ENCODE measurements at regions not wholly inside any gene's neighbourhood (a gene's known extent, or its start where the extent isn't known, plus 50 kb on each side); places are given as distances from the start of the nearest gene placed in this dataset.

DNA sequence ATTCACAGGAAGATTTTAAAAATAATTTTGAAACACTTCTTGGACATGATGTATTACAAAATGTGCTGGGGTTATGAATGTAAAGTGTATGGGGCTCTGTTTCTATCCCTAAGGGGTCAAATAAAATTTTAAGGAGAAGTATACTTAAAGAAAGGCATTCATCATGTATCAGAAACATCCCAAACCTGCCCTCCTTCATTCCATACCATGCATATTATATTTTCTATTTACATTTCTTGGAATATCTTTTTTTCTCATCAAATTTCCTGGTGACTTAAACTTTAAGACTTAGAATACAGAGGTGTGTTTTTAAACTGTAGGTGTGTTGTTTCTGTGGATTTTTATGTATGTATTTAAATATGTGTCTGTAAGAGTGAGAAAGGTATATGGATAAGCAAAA, 96.1 kb upstream of the ADAMTS19 start:
- Histone ChIP-seq H4K20me1 (ENCODE audit: insufficient read depth, low read length) (no peaks in the 10 kb centered on the region), H3K9me3 (replicated peaks in 1 of 2; ENCODE audit: control insufficient read depth in 1 of 2, insufficient read depth in 1 of 2, low read length in 2 of 2) (no peaks in the 10 kb centered on the region), H3K4me1 (ENCODE audit: control insufficient read depth in 1 of 2, insufficient read depth in 2 of 2, low read length in 2 of 2) (no peaks in the 10 kb centered on the region), H3K79me2 (ENCODE audit: insufficient read depth, low read length) (no peaks in the 10 kb centered on the region), H3K27ac (ENCODE audit: low read depth in 1 of 2, low read length in 2 of 2) (no peak overlapping the region), H3K4me2 (replicated peaks; ENCODE audit: extremely low read depth, low read length, poor library complexity, severe bottlenecking) (no peak overlapping the region), H2AFZ (ENCODE audit: insufficient read depth, low read depth, low read length, poor library complexity, severe bottlenecking) (no peak overlapping the region), H3K4me3 (replicated peaks in 1 of 3; ENCODE audit: low read depth in 2 of 3, low read length in 3 of 3) (no peak overlapping the region), H3K36me3 (replicated peaks in 1 of 2; ENCODE audit: control insufficient read depth in 1 of 2, insufficient read depth in 2 of 2, low read length in 2 of 2) (no peaks in the 10 kb centered on the region), H3K9ac (ENCODE audit: insufficient read depth, low read length, poor library complexity, severe bottlenecking) (no peak overlapping the region), H3K27me3 (ENCODE audit: control insufficient read depth in 2 of 2, insufficient read depth in 2 of 2, low read length in 2 of 2) (no peaks in the 10 kb centered on the region)
- H3K4me3 Mint-ChIP-seq: no peak overlapping the region
- DNase-seq: no peak
- H3K27me3 Mint-ChIP-seq (ENCODE audit: low read depth in 3 of 3): peaks cover 0 to 3% (median 3%) of the 10 kb centered on the region in 3 donors
- H3K4me1 Mint-ChIP-seq: peaks cover 3% of the 10 kb centered on the region
- no peak overlapping the region for H3K27ac Mint-ChIP-seq
- no peaks in the 10 kb centered on the region for H3K36me3 Mint-ChIP-seq
- TF ChIP-seq, protein P1, sequence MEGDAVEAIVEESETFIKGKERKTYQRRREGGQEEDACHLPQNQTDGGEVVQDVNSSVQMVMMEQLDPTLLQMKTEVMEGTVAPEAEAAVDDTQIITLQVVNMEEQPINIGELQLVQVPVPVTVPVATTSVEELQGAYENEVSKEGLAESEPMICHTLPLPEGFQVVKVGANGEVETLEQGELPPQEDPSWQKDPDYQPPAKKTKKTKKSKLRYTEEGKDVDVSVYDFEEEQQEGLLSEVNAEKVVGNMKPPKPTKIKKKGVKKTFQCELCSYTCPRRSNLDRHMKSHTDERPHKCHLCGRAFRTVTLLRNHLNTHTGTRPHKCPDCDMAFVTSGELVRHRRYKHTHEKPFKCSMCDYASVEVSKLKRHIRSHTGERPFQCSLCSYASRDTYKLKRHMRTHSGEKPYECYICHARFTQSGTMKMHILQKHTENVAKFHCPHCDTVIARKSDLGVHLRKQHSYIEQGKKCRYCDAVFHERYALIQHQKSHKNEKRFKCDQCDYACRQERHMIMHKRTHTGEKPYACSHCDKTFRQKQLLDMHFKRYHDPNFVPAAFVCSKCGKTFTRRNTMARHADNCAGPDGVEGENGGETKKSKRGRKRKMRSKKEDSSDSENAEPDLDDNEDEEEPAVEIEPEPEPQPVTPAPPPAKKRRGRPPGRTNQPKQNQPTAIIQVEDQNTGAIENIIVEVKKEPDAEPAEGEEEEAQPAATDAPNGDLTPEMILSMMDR (IDR thresholded peaks at IDR 0.05): no peak
- intact Hi-C loops (cut with micrococcal nuclease): no loop called here
- peaks cover 0 to 6% (median 0%) of the 10 kb centered on the region in 7 donors for H3K9me3 Mint-ChIP-seq

DNA sequence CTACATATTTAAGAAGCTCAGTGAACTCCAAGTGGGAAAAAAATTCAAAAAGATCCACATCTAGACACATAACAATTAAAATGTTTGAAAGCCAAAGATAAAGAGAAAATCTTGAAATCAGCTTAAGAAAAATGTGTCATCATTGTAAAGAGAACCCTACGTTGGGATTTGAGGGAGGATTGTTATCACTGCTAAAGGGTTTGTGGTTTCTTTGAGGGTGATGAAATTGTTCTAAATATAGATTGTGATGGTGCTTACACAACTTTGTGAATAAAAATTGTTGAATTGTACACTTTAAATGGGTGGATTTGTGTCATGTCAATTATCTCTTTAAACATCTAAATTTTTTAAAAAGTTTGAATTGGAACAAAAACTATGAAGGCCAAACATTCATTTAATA, 92.2 kb upstream of the ADAMTS19 start:
- Histone ChIP-seq H3K36me3 (replicated peaks in 1 of 2; ENCODE audit: control insufficient read depth in 1 of 2, insufficient read depth in 2 of 2, low read length in 2 of 2) (no peaks in the 10 kb centered on the region), H3K4me2 (replicated peaks; ENCODE audit: extremely low read depth, low read length, poor library complexity, severe bottlenecking) (no peak overlapping the region), H4K20me1 (ENCODE audit: insufficient read depth, low read length) (no peaks in the 10 kb centered on the region), H3K9ac (ENCODE audit: insufficient read depth, low read length, poor library complexity, severe bottlenecking) (no peak overlapping the region), H3K27me3 (ENCODE audit: control insufficient read depth in 2 of 2, insufficient read depth in 2 of 2, low read length in 2 of 2) (no peaks in the 10 kb centered on the region), H3K79me2 (ENCODE audit: insufficient read depth, low read length) (no peaks in the 10 kb centered on the region), H3K4me1 (ENCODE audit: control insufficient read depth in 1 of 2, insufficient read depth in 2 of 2, low read length in 2 of 2) (no peaks in the 10 kb centered on the region), H3K9me3 (replicated peaks in 1 of 2; ENCODE audit: control insufficient read depth in 1 of 2, insufficient read depth in 1 of 2, low read length in 2 of 2) (no peaks in the 10 kb centered on the region), H3K4me3 (replicated peaks in 1 of 3; ENCODE audit: low read depth in 2 of 3, low read length in 3 of 3) (no peak overlapping the region), H2AFZ (ENCODE audit: insufficient read depth, low read depth, low read length, poor library complexity, severe bottlenecking) (no peak overlapping the region), H3K27ac (ENCODE audit: low read depth in 1 of 2, low read length in 2 of 2) (no peak overlapping the region)
- no peaks in the 10 kb centered on the region for H3K36me3 Mint-ChIP-seq
- TF ChIP-seq, protein P1 (IDR thresholded peaks at IDR 0.05): no peak
- no CpG with 5 or more reads among the region's 1 CpG for WGBS (ENCODE audit: insufficient coverage)
- intact Hi-C loops (cut with micrococcal nuclease): no loop called here
- H3K9me3 Mint-ChIP-seq: peaks cover 0 to 6% (median 0%) of the 10 kb centered on the region in 7 donors
- H3K4me1 Mint-ChIP-seq: peaks cover 3% of the 10 kb centered on the region
- H3K27me3 Mint-ChIP-seq (ENCODE audit: low read depth in 3 of 3): peaks cover 0 to 3% (median 0%) of the 10 kb centered on the region in 3 donors
- no peak overlapping the region for H3K27ac Mint-ChIP-seq
- H3K4me3 Mint-ChIP-seq: peak overlapping the region in 1 of 2 donors; percentile 2
- no peak for DNase-seq
